HG03565 (cell line): ENCODE measurements at regions not wholly inside any gene's neighbourhood (a gene's known extent, or its start where the extent isn't known, plus 50 kb on each side); places are given as distances from the start of the nearest gene placed in this dataset.

Experiments used
- ATAC-seq: cut with Tn5 transposase; IDR thresholded peaks from one replicate; pipeline ENCODE4 v1.9.1; 2021; ENCODE audit warnings: mild to moderate bottlenecking, moderate library complexity; ENCODE audit not compliant: unreplicated experiment

GRCh38 chr5:32504329-32504988, 59.9 kb upstream of the ZFR start:
- ATAC-seq: no peak

DNA sequence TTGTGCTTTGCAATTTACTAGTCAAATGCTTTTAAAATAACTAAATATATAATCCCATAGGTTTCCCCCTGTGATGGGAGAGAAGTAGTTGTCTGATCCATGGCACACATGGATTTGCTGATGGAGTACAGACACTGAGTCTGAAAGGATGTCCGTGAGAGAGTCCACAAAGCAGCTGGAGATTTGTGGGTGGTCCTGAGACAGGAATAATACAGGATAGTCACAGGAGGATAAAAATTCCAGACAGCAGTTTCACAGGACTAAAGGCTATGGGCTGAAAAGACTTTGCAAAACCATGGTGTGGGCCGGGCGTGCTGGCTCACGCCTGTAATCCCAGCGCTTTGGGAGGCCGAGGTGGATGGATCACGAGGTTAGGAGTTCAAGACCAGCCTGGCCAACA, 58.7 kb upstream of the ZFR start:
- no peak for ATAC-seq

DNA sequence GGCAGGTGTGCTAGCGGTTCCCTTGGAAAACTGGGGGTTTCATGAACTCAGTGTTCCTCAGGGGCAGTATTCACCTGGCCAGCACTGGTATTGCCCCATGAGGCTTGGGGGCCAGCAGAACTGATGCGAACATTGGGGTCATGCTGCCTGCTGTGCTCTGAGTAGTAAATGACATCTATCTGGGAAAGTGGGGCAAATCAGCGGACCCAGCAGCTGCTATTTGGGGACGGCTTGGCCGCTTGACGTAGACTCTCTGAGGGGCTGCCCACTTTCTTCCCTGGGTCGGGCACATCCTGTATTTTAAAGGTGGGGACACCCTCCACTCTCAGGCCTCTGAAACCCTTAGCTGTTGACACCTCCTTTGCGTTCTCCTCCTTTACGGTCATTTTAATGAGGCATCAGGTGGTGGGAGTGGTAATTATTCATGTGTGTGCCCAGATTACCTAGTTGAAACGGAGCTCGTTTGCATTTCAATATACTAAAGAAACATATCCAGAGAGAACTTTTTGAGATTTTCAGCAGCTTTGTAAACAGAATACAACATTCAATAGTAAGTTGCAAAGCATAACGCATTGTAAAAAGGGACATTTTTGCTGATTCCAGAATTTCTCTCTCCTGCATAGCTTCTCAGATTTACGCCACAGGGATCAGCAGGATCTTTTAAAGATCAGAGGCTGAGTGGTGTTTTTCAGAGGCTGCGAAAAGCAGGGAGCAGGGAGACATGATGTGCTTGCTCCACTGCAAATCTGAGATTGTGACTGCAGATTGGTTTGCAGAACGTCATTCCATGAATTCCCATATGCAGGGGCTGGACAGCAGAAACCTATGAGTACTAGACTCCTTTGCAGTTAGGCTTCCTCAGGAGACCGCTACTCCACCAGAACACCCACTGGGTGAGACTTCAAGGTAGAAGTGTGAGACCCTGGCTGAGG, 56.8 kb upstream of the ZFR start:
- ATAC-seq: no peak

GRCh38 chr5:32500181-32500580, 55.6 kb upstream of the ZFR start:
- ATAC-seq: no peak

DNA sequence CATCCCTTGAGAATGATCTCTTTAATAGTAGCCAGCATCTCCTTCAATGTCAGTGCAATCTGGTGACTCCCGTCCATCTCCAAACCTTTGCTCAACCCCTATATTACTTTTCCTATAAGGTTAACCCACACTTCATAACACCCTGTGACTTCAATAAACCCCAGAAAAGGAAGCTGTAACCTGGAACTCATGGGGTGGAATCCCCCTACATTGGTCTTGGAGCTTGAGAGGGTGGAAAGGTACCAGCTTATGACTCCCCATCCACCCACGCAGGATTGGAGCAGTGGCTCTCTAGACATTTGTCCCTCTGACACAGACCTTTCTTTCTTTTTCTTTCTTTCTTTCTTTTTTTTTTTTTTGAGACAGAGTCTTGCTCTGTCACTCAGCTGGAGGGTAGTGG, 54.7 kb upstream of the ZFR start:
- no peak for ATAC-seq

- ATAC-seq: no peak
These were observed 53.9 kb upstream of the ZFR start for GRCh38 chr5:32498484-32498883.

DNA sequence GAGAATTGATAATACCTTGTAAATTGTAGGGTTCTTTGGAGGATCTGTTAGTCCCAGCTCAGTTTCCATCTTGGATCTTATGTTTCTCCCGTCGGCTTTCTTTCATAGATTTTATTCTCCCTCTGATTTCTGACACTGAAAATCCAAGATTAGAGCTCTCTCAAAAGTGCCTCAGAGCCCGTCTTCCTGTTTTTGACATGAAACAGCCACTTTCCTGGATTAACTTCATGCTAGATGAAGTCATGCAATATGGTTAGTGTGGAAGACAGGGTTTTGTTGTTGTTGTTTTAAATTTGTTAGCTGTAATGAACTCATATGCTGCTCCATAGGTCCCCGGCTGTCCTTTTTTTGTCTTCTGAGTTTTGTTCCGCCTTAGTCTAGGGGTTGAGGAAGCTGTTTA, 51.6 kb upstream of the ZFR start:
- ATAC-seq: no peak

DNA sequence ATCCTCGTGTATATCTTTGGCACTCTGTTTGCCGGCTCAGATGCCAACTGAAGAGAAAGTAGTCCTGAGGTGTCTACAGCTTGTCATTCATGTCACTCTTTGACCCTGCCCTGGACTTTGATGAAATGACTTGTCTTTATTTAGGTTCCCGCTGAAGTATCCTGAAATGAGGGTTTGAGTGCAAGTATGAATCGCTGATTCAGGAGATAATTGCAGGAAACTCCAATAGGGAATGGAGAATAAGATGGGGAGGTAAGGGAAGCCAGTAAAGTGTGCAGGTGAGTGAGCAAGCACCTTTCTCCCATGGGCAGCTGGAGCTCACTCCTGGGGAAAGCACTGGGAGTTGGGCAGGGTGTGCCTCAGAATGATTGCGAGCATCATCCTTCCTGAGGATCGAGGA, 50.3 kb upstream of the ZFR start:
- no peak for ATAC-seq
